DMS 273 (cell line): ENCODE measurements at regions not wholly inside any gene's neighbourhood (a gene's known extent, or its start where the extent isn't known, plus 50 kb on each side); places are given as distances from the start of the nearest gene placed in this dataset.
A peak's percentile ranks its signal among the peaks of the same experiment; 100 is the strongest.

Experiments
- DNase-seq: peaks from one replicate; lab custom pipeline; 2025; ENCODE audit not compliant: unreplicated experiment; lab: John Stamatoyannopoulos, UW

DNA sequence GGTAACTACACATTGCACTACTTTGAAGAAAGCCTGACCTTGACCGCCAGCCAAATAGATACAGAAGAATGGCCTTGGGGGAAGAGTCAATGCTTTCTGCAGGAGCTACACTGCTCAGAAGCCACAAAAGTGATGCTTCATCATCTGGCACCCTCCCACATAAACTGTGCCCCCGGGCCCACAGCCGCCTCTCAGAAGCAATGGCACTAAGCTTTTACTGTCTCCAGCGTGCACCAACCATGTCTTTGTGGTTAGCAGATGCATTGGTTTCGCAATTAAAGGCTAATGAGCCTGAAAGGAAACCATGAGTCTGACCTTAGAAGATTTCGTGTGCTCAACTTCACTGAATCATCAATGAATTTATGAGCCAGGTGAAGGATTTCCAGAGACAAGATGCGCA is 209.4 kb upstream of the TRIB2 start:
- DNase-seq, result no peak

DNA sequence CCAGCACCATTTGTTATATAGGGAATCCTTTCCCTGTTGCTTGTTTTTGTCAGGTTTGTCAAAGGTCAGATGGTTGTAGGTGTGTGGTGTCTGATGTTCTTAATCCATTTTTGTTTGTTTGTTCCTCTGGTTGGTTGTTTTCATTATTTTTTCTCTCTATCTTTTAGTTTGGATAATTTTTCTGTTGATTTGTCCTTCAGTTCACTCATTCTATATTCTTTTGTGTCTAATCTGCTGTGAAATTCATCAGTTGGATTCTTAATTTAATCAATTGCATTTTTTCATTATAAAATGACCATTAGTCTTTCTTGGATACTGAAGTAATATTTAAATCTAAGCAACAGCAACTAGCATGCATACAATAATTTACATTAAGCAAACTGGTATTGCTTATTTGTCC is 206.7 kb upstream of the TRIB2 start:
- DNase-seq, result no peak

DNA sequence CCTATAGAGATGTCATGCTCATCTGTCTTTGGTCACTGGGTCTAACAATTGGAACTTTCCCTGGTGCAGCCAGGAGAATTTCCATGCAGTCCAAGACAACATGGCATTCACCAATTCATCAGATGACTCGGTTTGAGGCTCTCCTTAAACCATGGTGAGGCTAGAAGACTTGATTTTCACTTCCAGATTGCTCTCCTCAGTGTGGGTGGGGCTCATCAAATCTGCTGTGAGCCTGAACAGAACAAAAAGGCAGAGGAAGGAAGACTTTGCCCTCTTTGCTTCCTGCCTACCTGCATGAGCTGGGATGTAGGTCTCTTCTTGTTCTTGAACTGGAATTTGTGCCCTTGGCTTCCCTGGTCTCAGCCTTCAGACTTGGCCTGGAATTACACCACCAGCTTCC is 203.4 kb upstream of the TRIB2 start:
- DNase-seq, result no peak

DNA sequence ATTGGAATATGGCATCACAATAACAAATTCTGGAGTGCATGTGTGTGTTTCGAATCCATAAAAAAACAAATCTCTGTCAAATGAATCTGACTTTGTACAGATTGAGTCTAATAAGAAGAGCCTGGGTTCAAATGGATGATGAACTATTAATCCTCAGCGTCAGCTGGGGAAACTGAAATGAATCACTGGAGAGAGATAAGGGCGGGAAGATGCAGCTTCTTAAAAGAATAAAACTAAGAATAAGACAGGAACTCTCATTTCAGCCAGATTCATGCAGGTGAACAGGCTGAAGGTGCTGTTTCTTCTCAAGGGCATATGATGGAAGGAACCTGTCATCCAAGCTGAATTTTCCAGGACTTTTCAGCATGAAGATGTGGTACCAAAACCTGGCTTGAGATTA is 202.6 kb upstream of the TRIB2 start:
- DNase-seq, result no peak

DNA sequence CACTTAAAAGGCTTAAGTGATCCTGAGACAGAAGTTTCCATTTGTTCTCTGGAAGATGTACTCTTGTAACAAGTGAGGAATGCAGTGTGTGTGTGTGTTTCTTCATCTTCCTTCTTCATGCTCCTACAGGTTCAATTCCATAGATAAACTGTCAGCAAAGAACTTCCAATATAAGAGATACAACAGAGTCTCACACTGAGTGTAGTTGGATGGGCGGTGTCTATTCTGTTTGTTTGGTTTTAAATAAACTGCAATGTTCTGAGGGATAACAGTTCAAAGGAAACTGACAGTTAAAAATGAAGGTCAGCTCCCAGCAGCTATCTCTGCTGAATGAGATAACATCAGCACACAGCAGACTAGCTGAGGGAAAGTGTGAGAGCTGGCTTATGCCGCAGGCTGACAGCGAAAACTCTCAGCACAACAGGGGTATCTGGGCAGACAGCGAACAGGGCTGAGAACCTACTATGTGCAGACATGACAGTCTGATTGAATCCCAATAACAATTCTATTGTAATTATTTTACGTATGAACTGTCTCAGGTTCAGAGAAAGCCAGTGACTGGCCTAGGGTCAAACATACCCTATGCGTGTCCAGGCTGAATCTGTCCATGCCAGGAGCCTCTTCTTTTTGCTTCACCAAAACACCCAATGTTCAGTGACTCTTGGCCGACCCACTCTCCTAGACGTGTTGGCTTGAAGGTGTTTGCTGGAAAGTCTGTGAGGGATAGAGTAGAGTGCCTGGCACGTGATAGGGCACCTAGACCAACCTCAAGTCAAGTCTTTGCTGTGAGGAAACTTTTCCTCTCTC is 201.9 kb upstream of the TRIB2 start:
- no peak for DNase-seq

DNA sequence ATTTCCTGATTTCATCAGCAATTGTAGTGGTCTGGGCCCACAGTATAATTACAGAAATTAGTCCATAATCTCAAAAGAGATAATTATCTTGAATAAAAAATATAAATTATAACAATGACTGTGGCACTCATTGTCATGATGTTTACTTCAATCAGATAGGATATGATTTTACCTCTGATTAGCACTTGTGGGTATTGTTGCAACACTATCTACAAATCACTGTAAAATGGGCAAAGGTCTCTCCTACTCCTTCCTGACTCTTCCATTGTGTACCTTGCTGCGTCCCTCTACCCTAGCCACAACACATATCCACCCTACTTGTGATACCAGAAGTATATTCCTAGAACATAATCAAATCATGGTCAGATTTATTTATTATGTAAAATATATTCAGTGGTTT is 200.9 kb upstream of the TRIB2 start:
- DNase-seq, result no peak

DNA sequence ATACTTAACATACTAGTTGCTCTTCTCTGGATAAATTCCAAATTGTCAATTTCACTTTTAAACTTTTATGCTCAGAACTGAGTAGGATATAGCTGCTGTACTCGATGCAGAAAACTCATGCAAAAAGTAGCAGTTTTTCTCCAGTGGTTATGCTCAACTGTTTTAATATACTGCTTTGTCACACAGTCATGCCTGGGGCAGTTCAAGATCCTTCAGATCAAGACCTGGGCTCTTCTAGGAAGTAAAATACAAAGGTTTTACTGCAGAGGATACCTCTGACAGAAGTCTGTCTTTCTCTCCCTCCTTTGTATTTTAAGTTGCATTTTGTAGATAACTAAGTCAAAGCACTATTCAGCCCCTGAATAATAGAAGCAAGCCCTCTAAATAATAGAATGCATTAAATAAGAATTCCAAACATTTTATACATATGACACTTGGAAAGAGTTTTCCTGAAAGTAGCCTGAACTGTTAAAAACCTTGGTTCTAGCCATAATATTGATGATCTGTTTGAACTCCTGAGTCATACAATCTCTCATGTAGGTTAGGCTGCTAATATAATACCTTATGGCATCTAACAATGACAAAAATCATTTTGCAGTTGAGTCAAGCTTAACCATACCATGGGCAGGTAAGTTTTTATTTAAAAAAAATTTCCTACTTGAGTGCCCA is 183.3 kb upstream of the TRIB2 start:
- DNase-seq, result no peak

DNA sequence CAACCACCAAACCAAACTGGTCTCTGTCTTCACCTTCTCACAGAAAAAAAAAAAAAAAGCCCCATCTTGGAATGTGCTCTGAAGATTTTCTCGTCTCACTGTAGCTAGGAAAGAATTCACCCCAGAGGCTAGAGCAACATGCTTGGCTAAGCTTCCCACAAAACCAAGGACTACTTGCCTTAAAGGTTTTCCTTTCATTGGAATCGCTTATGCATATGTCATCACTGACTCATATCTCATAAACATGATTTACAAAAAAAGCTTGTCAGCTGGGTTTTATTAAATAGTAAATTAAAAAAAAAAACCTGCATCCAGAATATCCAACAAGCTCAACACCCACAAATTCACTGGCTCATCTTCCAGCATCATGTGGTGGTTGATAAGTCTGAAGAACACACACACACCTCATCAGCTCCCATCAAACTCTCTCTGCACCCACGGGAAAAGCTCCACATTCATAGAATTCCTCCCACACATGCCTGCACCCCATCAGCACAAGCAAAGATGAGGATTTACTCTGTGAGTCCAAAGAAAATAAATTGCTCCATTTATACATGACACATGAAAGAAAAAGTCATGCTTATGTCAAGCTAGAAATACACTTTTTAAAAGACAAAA is 182.0 kb upstream of the TRIB2 start:
- DNase-seq, result no peak

DNA sequence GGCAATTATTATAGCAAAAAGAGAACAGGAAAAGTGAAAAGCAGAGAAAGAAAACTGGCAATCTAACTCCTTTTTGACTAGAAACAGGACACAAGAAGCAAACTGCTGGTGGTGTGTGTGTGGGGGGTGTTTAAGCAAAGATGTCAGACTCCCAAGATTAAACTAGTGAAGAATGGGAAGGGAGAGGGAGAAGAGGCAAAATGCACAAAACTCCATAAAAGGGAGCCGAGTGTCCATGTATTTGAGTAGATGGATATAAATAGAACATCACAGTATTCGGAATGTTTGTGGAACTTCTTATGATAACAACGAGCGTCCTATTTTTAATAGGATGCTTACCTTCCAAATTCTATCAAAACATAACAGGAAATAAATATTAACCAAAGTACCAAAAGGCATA is 179.8 kb upstream of the TRIB2 start:
- DNase-seq, result no peak

DNA sequence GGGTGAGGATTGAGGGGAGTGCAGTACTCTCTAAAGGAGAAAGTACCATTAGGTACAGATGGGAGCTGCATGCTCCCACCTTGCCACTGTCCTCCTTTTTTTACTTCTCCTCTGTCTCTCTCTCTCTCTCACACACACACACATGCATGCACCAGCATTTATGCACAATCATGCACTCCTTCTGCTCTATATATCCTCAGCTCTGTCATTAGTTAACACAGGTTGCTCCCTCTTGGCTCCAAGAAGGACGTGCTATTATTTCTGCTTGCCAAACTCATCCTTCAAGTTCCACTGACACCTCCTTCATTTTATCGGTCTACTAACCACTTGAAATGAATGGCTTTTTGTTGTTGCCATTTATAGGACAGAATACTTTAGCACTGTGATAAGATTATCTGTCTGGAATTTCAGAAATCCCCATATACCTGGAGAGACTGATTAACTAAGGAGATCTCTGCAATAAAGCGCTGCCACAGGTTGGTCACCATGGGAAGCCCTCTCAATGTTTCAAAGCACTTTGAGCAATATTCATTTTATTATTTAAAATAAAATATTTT is 178.5 kb upstream of the TRIB2 start:
- DNase-seq, result no peak

DNA sequence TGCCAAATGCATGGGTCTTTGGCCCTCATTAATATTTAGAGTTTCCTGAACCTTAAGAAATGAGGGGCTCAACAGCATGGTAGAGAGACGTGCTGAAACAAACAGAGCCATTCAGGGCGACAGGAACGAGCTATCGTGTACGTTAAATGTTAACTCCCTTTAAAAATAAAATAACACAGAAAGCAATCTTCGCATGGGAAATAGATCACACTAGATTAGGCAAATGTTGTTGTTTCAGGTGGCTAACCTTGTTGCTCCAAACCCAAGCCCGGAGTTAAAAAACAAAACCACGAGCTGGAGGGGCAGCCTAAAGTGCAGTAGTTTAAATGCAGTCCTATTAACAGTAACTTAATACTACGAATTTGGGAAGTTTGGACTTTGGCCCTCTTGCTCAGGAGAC is 177.4 kb upstream of the TRIB2 start:
- no peak for DNase-seq

DNA sequence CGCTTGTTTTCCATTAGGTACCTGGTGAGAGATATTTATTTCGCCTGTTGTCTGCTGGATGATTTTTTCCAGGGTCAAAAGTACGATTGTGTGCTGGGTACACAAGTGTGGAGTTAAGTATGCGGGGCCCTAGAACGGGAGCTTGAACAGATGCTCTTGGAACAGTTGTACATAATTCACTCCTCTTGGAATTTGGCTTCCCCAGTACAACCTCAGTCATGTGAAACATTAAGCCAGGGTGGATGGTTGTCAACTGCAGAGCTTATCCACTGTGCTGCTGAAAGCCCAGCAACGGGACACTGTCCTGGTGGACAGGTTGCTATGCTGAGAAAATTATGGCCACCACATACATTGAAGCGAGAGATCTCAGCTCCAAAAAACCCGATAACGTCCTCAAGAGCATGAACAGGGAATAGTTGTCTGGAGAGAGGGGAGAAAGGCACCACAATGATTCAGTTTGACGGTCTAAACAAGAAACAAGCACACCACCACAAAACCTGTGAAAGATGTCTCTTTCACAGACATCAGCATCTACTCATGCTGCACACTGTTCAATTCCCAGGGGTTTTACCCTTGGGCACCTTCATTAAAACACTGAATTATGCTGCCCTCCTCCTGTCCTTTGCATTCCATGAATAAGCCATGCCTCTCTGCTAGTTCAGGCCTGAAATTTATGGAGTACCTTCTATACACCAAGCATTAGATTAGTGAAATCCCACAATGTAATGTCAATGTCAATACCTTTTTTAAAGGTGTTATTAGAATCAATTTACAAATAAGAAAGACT is 176.8 kb upstream of the TRIB2 start:
- peak; percentile 8 for DNase-seq

DNA sequence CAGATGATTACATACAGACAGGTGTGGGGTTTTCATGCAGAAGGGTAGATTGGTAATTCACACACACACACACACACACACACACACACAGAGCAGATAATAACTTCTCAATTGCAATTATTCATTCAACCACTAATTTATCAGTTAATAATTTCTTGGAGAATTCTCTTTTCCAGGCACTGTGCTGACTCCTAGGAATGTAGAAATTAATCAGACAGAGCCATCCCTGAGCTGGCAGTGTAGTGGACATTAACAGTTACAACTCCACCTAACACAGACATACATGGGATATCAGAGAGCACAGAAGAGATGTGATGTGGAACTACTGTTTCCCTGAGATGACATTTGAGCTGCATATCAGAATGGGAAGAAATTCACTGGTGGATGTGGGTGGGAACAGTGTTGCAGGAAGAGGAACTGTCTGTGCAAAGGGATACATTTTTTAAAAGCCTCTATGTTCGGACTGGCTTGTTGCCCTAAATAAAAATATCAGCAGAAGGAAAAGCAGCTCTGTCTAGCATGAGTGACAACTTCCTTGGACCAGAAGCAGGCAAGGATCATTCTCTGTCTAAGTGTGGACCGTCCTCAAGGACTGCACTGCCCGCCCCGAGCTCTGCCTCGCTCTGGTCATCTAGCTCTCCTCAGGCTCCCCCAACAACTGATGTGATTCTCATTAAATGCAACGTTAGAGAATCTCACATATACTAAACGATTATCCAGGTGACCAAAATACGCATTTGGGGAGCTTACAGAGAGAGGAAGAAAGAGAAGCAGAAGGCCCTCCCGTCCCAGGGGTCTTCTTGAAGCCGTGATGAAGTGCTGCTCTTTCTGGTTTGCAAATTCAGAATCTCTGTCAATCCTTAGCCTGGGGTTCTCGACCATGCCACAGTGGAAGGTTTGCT is 173.4 kb upstream of the TRIB2 start:
- DNase-seq, result no peak

DNA sequence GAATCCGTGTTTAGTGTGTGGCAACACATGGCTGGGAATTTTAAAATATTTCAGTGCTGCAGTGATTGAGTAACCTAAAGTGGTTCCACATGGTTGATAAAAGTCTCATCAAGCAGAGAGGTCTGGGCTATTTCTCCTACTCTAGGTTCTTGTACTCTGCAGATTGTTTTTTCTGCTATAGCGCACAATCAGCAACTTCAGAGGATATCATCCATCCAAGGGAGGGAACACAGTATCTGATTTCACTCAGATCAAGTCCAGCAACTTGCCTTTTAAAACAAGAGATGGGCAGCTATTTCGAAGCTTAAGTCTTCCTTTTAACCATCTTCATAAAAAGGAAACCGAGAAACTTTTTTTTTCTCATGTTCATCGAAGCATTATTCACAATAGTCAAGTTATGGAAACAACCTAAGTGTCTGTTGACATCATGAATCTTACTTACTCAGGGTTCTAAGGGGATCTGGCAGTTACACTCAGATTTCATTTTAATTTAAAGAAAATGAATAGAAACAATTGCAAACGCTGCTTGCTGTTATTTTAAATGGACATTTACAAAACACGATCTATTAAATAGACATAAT is 172.7 kb upstream of the TRIB2 start:
- DNase-seq, result no peak

DNA sequence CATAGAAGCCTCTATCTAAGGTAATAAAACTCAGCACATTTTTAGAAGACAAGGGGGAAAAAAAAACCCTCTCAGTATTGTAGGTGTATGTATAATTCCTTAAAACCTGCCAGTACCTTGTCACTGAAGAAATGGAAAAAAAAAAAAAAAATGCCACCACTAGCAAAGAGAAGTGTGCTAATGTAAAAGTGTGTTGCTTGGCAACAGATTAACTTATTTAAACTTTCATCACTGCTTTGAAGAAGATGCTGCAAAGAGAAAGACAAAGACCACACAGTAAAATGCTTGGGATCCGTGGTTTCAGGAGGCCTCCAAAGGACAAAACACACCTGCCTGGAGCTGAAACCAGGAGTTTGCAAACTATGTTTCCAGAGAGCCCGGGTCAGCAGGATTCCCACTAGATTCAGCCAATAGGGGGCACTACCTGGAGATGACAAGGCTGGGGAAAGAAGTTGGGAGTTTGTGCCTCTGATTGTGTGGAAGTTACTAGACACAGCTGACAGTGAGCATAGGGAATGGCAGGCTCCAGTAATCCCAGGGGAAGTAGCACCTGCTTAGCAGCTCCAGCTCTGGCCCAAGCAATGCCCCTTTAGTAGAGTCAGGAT is 169.1 kb upstream of the TRIB2 start:
- no peak for DNase-seq

DNA sequence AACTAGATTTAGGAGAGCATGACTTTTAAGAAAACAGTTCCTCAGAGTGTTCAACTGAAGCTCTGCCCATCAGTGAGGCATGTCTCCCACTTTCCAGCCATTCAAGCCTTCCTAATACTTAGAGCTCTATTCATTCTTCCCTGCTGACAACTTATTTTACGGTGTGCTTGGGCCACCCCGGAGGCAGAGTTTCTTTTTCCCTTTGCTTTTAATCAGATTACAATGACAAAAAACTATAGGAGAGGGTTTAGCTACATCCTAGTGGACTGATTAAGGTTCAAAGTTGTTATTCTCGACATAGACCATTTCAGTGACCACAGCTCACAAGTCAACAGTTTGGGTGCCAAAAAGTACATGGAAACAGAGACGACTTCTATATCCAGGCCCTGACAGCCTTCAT is 167.8 kb upstream of the TRIB2 start:
- DNase-seq, result no peak

DNA sequence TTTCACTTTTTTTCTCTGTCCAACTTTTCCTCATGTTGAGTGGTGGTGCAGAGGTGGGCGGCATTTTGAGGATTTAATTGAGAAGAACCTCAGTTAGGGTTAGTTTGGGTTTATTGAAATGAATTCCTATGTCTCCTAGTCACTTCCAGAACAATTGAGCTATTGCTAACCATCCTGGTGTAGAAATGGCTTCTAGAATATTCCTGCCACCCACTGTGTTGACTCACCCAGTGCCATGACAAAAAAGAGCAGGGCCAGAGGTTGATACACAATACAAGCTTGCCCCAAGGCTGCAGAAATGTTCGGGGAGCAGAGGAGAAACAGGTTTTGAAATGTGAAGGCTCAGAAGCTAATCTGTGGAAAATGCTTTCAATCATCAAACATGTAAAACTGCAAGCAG is 167.1 kb upstream of the TRIB2 start:
- no peak for DNase-seq

DNA sequence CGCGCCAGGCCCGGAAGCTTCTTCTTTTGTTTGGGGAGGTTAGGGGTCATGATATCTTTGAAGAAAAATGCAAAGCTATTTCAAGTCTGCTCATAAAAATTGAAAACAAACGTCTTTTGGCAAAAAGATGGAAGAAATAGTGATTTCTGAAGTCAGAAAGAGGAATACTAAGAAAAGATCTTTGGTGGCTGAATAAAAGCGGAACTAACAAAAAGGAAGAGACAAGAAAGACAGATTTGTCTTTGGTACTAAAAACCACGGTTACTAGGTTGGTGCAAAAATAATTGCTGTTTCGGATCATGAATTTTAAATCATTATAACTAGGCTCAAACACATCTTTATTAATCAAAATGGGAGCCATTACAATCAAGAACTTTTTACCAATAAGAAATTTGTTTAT is 164.6 kb upstream of the TRIB2 start:
- no peak for DNase-seq

DNA sequence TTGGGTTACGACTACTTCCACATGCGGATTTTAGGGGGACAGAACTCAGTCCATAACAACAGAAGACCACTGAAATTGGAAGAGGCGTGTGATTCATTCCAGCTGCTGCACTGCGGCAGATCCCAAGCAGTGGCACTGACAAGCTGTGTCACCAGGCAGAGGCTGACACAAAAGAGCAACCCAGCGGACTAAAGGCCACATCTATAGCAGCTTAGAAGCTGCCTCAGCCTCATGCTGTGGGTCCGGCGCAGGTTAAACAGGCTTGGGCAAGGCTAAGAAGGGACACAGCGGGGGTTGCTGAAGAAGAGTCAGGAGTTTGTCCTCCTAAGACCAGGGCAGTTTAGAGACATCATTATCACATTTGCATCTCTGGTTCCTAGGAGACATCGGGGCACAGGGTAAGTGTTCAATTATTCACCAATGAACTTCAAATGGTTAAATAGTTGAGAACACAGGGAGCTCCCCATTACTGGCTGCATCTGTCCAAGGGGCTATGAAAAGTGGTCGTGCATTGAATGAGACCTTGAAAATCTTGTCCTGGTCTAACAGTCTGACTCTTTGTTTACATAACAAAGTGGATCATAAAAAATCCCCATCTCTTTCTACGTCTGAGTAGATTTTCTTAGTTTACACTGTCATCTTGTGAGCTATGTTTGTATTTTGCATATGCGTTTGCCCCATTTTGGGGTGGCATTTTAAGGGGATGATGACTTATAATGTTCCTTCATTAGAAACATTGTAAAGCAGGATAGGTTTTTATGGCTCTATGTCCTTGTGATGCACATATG is 162.3 kb upstream of the TRIB2 start:
- DNase-seq, result no peak
